PC-3 (cell line): ENCODE measurements at regions not wholly inside any gene's neighbourhood (a gene's known extent, or its start where the extent isn't known, plus 50 kb on each side); places are given as distances from the start of the nearest gene placed in this dataset.

Experiments used
- EZH2phosphoT487 ChIP-seq: fragments of 300-600 bp; sonication (generic); IDR thresholded peaks from 2 replicates; pipeline ENCODE4 v1.6.1; 2018; ENCODE audit warnings: mild to moderate bottlenecking, antibody characterized with exemption, low read length, borderline replicate concordance
- TF ChIP-seq, protein P1 (sequence below): fragments of 300-600 bp; sonication (generic); conservative IDR thresholded peaks from 2 replicates; pipeline ENCODE4 v1.5.1; 2017; ENCODE audit warnings: antibody characterized with exemption, low read depth, mild to moderate bottlenecking, low read length

- TF ChIP-seq, protein P1, sequence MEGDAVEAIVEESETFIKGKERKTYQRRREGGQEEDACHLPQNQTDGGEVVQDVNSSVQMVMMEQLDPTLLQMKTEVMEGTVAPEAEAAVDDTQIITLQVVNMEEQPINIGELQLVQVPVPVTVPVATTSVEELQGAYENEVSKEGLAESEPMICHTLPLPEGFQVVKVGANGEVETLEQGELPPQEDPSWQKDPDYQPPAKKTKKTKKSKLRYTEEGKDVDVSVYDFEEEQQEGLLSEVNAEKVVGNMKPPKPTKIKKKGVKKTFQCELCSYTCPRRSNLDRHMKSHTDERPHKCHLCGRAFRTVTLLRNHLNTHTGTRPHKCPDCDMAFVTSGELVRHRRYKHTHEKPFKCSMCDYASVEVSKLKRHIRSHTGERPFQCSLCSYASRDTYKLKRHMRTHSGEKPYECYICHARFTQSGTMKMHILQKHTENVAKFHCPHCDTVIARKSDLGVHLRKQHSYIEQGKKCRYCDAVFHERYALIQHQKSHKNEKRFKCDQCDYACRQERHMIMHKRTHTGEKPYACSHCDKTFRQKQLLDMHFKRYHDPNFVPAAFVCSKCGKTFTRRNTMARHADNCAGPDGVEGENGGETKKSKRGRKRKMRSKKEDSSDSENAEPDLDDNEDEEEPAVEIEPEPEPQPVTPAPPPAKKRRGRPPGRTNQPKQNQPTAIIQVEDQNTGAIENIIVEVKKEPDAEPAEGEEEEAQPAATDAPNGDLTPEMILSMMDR: no peak
- no peak for TF ChIP-seq EZH2phosphoT487
Observed at GRCh38 chr4:129823105-129823504, 727.2 kb downstream of the C4orf33 start.
